GM18868 (cell line): ENCODE measurements at regions not wholly inside any gene's neighbourhood (a gene's known extent, or its start where the extent isn't known, plus 50 kb on each side); places are given as distances from the start of the nearest gene placed in this dataset.

ENCODE experiments used
- ATAC-seq: cut with Tn5 transposase; IDR thresholded peaks from one replicate; pipeline ENCODE4 v1.9.1; 2021; ENCODE audit warnings: mild to moderate bottlenecking, moderate library complexity; ENCODE audit not compliant: unreplicated experiment

DNA sequence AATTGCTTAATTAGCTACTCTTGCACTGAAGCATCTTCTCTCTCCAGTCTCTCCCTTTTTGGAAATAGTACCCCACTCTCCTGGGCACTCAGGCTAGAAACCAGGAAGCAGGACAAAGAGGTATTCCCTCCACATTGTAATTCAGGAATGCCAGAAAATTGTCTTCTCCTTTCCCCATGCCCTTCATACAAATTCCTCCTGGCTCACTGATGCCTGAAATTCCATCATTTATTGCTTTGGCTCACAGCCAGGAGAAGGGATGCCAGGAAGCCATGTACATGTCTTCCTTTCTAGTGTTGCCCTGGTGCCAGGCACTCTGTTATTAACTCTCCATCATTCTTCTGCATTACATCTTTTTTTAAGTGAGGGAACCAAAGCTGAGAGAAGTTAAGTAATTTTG is 716.5 kb upstream of the C9orf72 start:
- ATAC-seq = no peak

- no peak for ATAC-seq
Measured at GRCh38 chr9:28293369-28294090, 720.2 kb upstream of the C9orf72 start.

DNA sequence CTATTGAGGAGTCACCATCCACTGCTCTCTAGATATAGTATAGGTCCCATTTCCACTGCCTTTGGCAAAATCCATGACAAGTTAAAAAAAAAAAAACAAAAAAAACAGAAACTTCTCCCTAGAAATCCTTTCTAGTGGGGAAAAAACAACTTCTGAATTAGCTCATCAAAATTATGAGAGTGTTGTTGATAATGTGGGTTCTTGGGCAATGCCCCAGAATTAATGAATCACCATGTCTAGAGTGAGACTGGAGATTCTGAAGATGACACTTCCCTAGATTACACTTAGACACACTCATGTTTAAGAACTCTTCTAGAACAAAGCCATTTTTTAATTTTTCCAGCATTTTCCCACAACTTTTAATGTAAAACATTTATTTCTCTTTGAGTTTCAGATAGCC is 728.0 kb upstream of the C9orf72 start:
- no peak for ATAC-seq

- no peak for ATAC-seq
Measured at GRCh38 chr9:28317745-28318144, 744.5 kb upstream of the C9orf72 start.

GRCh38 chr9:28318515-28318914 is 745.2 kb upstream of the C9orf72 start:
- ATAC-seq = no peak

DNA sequence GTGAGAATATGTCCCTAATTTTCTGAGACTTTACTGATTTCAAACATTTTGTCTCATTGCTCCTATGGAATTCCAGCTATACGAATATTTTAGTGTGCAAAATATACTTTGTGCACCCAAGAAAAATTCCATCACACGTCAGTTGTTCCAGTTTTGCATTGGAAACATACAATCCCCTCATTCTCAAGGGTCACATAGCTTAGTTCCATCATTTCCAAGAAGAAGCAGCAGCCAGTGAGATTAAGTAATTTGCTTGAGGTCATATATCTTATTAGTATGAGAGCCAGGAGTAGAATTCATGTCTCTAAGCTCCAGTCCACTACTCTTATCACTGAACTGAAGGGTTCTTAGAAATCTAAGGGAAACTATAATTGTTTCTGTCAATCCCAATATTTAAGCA is 746.7 kb upstream of the C9orf72 start:
- ATAC-seq = no peak

- ATAC-seq = no peak
Measured at GRCh38 chr9:28320616-28321015, 747.3 kb upstream of the C9orf72 start.

- ATAC-seq = no peak
Measured at GRCh38 chr9:28329323-28329722, 756.0 kb upstream of the C9orf72 start.

DNA sequence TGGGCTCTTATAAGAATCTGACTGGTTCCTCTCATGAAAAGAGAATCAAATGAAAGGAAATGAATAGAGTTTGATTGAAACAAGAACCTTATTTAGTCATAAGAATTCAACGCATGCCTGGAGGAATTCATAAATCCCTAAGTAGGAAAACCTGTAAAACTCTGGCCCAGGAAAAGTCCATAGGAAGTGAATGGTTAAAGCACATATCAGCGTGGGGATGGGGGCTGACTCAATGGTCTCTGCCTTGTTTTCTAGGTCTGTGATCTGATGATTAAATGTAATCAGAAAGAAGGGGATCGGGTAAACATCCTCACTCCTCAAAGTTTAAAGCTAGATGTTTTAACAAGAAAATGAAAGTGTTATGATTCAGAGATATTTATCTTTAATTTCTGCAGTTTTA is 759.4 kb upstream of the C9orf72 start:
- no peak for ATAC-seq

- ATAC-seq = no peak
Measured at GRCh38 chr9:28341913-28342312, 768.6 kb upstream of the C9orf72 start.

DNA sequence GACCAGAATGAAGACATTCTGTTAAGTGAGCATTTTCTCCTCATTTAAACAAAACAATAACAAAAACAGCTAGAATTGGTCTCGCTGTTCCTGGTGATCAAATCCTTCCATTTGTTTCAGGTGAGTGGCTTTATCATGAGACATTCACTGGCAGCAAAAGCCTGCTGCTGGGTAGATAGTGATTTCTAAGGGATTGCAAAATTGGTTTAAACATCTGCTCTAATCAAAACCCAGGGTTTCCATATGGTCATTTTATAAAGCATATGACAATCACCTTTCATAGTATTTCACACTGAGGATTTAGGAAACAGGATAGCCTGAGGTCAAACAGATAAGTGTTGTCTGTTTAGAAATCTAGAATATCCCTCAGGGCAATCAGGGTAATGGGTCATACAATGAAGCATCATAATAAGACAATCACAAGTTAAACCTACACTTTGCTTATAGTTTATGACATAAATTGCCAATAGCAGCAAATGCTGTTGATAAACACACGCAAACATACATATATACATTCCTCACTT is 769.6 kb upstream of the C9orf72 start:
- no peak for ATAC-seq

GRCh38 chr9:28363151-28363562 is 789.9 kb upstream of the C9orf72 start:
- no peak for ATAC-seq

DNA sequence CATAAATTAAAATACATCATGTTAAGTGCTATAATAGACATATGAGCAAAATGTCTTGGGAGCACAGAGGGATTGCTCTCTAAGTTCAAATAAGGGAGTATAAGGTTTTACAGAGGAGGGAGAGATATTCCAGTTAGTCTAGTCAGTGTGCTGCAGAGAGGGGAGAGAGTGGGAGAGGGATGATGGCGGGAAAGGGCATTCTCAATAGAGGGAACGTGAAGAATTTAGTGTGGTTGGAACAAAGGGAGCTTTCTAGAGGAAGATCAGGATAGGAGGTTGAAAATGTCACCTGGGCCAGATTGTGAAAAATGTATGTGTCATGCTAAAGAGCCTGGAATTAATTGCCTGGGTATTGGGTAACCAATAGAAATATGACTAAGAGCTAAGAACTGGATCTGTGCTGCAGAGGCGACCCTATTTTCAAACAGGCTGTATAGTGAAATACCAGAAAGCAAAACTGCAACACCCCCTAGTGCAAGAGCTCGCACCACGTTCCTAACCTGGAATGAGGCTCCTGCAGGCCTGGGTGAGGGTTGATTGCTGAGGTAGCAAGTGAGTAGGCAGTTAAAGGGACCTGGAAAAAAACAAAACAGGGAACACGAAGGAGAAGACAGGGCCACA is 791.8 kb upstream of the C9orf72 start:
- no peak for ATAC-seq

- ATAC-seq = no peak
Measured at GRCh38 chr9:28365728-28366127, 792.4 kb upstream of the C9orf72 start.

GRCh38 chr9:28378231-28378630 is 805.0 kb upstream of the C9orf72 start:
- no peak for ATAC-seq

DNA sequence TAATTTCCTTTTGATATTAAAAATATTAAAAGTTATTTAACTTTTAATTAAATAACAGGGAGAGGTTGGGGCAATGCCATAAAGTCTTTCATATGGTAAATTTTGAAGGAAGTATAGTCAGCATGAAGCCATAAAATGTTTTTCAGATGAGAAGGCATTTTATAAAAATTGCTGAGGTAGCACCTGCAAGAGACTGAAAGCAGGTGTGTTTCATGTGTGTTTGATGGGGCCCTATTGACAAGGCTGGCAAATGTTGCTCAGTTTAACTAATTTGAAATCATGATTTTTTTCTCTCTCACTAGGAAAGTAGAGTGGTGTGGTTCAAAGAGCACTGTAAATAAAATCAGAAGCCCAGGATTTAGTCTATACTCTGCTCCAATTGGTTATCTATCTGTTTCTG is 805.8 kb upstream of the C9orf72 start:
- ATAC-seq = no peak

GRCh38 chr9:28389411-28389810 is 816.1 kb upstream of the C9orf72 start:
- ATAC-seq = no peak

GRCh38 chr9:28394774-28395173 is 821.5 kb upstream of the C9orf72 start:
- ATAC-seq = no peak

DNA sequence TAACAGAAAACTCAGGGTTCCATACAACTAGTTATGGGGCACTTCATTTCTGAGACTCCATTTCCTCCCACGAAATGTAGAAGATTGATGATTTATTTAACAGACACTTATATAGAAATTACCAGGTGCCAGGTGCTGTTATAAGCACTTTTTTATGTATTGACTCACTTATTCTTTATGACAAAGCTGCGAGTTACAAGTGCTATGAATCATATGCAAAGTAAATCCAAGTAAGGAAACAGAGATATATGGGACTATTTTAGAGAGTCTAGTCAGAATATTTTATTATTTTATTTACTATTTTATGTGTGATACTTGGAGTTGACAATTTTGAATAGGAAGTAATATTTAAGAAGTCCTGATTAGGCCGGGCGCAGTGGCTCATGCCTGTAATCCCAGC is 822.8 kb upstream of the C9orf72 start:
- ATAC-seq = no peak

GRCh38 chr9:28407351-28407750 is 834.1 kb upstream of the C9orf72 start:
- no peak for ATAC-seq

- ATAC-seq = no peak
Measured at GRCh38 chr9:28409919-28410318, 836.6 kb upstream of the C9orf72 start.

DNA sequence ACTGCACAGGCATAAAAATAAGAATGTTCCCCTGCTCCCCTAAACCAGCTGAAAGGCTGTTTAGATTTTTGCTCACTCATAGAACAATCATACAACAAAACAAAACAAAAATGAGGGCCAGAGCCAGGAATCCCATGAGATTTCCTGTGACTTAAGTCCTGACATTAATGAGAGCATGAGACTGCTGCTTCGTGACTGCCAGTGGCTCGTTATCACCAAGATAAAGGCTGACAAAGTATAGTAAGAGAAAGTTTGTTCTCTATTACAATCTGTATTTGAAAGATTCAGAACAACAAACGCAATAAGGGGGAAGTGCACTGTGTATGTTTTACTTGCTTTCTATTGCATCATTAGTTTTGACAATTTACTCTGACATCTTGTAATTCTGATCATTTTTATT is 837.1 kb upstream of the C9orf72 start:
- no peak for ATAC-seq

DNA sequence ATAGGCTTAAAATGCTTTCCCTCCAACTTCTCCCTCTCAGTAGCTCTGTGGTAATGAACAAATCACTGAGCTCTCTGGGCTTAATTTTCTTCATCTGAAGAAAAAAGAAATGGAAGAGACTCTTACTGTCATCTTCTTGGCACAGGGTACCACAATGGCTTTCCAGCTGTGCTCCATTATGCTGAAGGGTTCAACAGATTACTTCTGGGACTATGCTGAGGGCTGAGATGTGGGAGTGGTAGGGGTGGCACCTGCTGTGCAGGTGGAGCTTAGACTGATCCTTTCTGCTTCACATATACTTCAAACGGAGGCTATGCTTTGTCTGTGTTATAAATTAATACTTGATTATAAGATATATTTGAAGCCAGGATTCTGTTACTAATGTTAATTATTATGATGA is 840.2 kb upstream of the C9orf72 start:
- no peak for ATAC-seq
